MCF 10A (cell line): ENCODE measurements at regions not wholly inside any gene's neighbourhood (a gene's known extent, or its start where the extent isn't known, plus 50 kb on each side); places are given as distances from the start of the nearest gene placed in this dataset.

ENCODE experiments used
- BruUV-seq: library from RNA; stranded (reverse); fragments of 400-500 nt; replicated peaks from 2 replicates; lab custom pipeline; 2021; lab: Mats Ljungman, UMichigan
- CTCF ChIA-PET: fragments of 300-600 bp; sonication (Branson Sonifier 250); formaldehyde crosslinking; extraction: SDS; loops from one replicate; lab custom pipeline; 2021; ENCODE audit warnings: antibody characterized with exemption, inconsistent platforms; lab: Yijun Ruan, JAX
- POLR2A ChIA-PET: fragments of 300-600, 350-650 bp; sonication (Branson Sonifier 250); formaldehyde crosslinking; extraction: SDS; loops from one replicate; lab custom pipeline; 2020; ENCODE audit warnings: antibody characterized with exemption, inconsistent platforms; lab: Yijun Ruan, JAX
- DNase-seq: peaks from one replicate; pipeline ENCODE4 v3.0.0-alpha.2; 2018; ENCODE audit not compliant: unreplicated experiment
- H3K27ac Mint-ChIP-seq: one replicate; pipeline ENCODE4 v1.8.0; 2022; ENCODE audit warnings: mild to moderate bottlenecking, low read depth, mixed read lengths; ENCODE audit not compliant: unreplicated experiment
- H3K27me3 Mint-ChIP-seq: one replicate; pipeline ENCODE4 v1.8.0; 2022; ENCODE audit warnings: mixed read lengths; ENCODE audit not compliant: insufficient read depth, unreplicated experiment
- H3K36me3 Mint-ChIP-seq: one replicate; pipeline ENCODE4 v1.8.0; 2022; ENCODE audit warnings: mild to moderate bottlenecking, moderate library complexity, mixed read lengths; ENCODE audit not compliant: insufficient read depth, unreplicated experiment
- H3K4me1 Mint-ChIP-seq: one replicate; pipeline ENCODE4 v1.8.0; 2022; ENCODE audit warnings: mixed read lengths; ENCODE audit not compliant: insufficient read depth, unreplicated experiment
- H3K4me3 Mint-ChIP-seq: one replicate; pipeline ENCODE4 v1.8.0; 2022; ENCODE audit warnings: mild to moderate bottlenecking, moderate library complexity, mixed read lengths; ENCODE audit not compliant: unreplicated experiment
- H3K9me3 Mint-ChIP-seq: one replicate; pipeline ENCODE4 v1.8.0; 2022; ENCODE audit warnings: mixed read lengths; ENCODE audit not compliant: unreplicated experiment
- intact Hi-C: fragments of 100-400 bp; cut with micrococcal nuclease; formaldehyde crosslinking; loops from 2 replicates; pipeline ENCODE4 v1.14.1; 2022
- TF ChIP-seq, protein P1 (sequence below): fragments of 200-600 bp; IDR thresholded peaks from one replicate; pipeline ENCODE4 v1.8.0; 2022; ENCODE audit warnings: antibody characterized with exemption, mild to moderate bottlenecking; ENCODE audit not compliant: unreplicated experiment

DNA sequence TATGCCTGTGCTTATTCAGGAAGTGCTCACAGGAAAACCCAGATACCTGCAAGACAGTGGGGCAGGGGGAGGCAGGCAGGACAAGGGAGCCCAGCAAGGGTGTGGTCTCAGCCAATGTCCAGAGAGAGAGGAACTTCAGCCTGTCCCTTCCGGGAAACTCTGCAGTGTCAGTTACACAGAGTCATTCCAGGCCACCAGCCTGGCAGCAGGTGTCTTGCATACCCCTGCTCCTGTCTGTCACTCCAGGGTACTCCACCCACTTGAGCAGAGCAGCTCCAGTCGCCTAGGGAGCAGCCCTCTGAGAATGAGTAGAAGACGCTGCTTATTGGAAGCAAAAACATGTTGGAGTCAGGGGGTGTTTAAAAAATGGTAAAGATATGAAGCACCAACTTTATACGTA lies 431.2 kb upstream of the RGMA start:
- Mint-ChIP-seq H3K27ac (no peak overlapping the region), H3K9me3 (no peaks in the 10 kb centered on the region), H3K27me3 (peaks cover 16% of the 10 kb centered on the region), H3K4me1 (peaks cover 18% of the 10 kb centered on the region), H3K36me3 (no peaks in the 10 kb centered on the region), H3K4me3 (no peak overlapping the region)
- intact Hi-C loops: no loop called here
- no peak for DNase-seq
- TF ChIP-seq, protein P1, sequence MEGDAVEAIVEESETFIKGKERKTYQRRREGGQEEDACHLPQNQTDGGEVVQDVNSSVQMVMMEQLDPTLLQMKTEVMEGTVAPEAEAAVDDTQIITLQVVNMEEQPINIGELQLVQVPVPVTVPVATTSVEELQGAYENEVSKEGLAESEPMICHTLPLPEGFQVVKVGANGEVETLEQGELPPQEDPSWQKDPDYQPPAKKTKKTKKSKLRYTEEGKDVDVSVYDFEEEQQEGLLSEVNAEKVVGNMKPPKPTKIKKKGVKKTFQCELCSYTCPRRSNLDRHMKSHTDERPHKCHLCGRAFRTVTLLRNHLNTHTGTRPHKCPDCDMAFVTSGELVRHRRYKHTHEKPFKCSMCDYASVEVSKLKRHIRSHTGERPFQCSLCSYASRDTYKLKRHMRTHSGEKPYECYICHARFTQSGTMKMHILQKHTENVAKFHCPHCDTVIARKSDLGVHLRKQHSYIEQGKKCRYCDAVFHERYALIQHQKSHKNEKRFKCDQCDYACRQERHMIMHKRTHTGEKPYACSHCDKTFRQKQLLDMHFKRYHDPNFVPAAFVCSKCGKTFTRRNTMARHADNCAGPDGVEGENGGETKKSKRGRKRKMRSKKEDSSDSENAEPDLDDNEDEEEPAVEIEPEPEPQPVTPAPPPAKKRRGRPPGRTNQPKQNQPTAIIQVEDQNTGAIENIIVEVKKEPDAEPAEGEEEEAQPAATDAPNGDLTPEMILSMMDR: no peak
- ChIA-PET POLR2A (no interaction called here), CTCF (interaction anchor here (1.0 kb wide), 1 partner anchor 18 kb away, joined by 4 read pairs; no protein-coding TSS in a partner anchor)
- no TSS peak for BruUV-seq

DNA sequence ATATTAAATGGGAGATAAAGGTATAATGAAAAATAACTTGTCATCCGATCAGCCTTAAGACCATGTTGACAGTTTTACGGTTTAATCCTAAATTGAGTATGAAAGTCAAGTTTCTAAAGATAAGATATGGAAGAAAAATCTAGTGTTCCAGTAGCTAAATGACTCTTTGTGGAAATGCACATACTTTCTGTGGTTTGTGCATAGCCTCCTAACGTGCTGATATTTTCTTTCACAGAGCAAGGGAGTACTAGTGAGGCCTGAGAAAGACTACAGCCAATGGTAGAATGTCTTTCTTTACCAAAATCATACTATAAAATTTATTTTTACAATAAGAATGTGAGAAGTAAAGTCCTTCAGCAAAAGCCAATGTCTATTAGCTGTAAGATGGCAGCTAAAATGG lies 430.6 kb upstream of the RGMA start:
- Mint-ChIP-seq H3K9me3 (no peaks in the 10 kb centered on the region), H3K27me3 (peaks cover 16% of the 10 kb centered on the region), H3K27ac (no peak overlapping the region), H3K4me3 (no peak overlapping the region), H3K4me1 (peaks cover 18% of the 10 kb centered on the region), H3K36me3 (peaks cover 5% of the 10 kb centered on the region)
- TF ChIP-seq, protein P1: no peak
- no peak for DNase-seq
- ChIA-PET CTCF (interaction anchor here (0.7 to 1.0 kb wide), 2 partner anchors 11 to 17 kb away, joined by 3 to 4 read pairs; no protein-coding TSS in a partner anchor), POLR2A (interaction anchor here (0.7 kb wide), 1 partner anchor 318 kb away, joined by 3 read pairs; no protein-coding TSS in a partner anchor)
- no TSS peak for BruUV-seq
- intact Hi-C loops: no loop called here

DNA sequence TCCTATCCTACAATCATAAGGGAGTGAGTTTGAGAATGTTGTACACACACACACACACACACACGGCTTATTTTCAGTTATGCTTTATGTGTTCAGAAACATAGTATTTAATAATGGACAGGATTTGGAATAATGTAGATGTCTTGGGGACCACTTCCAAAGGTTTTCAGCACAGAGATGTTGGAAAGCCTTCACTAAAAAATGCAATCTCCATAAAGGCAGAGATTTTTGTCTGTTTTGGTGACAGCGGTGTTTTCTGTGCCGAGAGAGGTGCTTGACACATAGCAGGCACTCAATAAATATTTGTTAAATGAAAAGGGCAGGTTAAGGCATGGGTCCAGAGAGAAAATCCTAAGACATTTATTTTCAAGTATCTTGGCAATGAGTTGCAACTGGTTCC lies 428.2 kb upstream of the RGMA start:
- DNase-seq: no peak
- BruUV-seq: no TSS peak
- peaks cover 5% of the 10 kb centered on the region for H3K36me3 Mint-ChIP-seq
- TF ChIP-seq, protein P1: no peak
- intact Hi-C loops: no loop called here
- no peak overlapping the region for H3K4me3 Mint-ChIP-seq
- H3K4me1 Mint-ChIP-seq: peaks cover 6% of the 10 kb centered on the region
- H3K9me3 Mint-ChIP-seq: no peaks in the 10 kb centered on the region
- ChIA-PET POLR2A (no interaction called here), CTCF (interaction anchor here (0.5 kb wide), 1 partner anchor 719 kb away, joined by 4 read pairs; no protein-coding TSS in a partner anchor)
- peaks cover 16% of the 10 kb centered on the region for H3K27me3 Mint-ChIP-seq
- H3K27ac Mint-ChIP-seq: no peak overlapping the region

DNA sequence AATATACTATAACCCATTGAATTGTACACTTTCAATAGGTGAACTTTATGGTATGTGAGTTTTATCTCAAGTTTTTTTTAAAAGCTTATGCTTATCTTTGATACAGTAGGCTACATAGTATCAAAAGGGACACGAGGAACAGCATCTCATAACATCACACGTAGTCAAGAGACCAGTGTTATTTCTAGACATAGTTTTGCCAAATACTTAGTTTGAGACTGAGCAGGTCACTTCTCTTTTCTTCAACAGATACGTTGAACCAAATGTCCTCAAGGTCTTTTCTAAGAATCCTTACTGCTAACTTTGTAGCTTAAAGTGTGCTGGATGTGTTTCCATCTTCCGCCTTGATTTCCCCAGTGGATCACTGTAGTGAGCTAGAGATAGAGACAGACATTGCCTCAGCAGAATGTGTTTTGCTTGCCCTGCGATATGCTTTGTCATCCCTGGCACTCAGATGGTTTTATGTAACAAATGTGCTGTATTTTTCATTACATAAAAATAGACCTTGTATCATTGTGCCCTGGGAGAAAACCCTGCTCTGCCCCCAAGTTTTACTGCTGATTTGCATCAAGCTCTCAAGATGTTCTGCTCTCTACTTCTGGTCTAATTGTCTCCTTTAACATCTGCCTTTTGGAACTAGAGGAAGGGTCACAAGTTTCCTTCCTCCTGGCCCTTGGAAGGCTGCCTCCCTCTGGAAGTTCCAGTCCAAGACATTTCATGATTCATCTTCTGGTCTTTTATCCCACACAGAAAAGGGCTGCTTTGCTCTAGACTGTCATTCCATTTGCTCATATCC lies 426.4 kb upstream of the RGMA start:
- POLR2A ChIA-PET: no interaction called here
- DNase-seq: no peak
- Mint-ChIP-seq H3K4me1 (peaks cover 6% of the 10 kb centered on the region), H3K9me3 (no peaks in the 10 kb centered on the region), H3K27me3 (peaks cover 5% of the 10 kb centered on the region), H3K36me3 (peaks cover 5% of the 10 kb centered on the region), H3K4me3 (no peak overlapping the region), H3K27ac (no peak overlapping the region)
- intact Hi-C loops: no loop called here
- no TSS peak for BruUV-seq
- CTCF ChIA-PET: no interaction called here
- TF ChIP-seq, protein P1: no peak
